ENCODE measurements at regions not wholly inside any gene's neighbourhood (a gene's known extent, or its start where the extent isn't known, plus 50 kb on each side); places are given as distances from the start of the nearest gene placed in this dataset.

DNA sequence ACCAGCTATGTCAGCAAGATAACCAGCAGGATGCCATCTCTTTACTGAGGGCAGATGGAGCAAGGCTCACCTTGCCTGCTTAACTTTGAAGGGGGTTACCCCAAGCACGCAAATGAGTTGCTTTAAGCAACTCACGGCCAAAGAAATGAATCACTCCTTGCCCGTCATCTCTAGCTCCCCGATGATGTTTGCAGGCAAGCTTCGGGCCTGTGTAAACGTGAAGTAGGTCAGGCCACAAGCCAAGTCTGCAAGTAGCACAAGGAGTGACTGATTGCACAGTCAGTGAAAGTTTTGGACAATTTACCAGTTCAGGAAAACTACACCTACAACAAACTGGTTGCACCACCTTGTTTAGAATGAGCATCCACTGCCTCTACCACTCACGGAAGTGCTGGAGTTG lies 699.7 kb upstream of the TBX3 start:
- Histone ChIP-seq H3K4me1 (ENCODE audit: control insufficient read depth in 1 of 2, insufficient read depth in 2 of 2, low read depth in 1 of 2, low read length in 1 of 2) (no peaks in the 10 kb centered on the region; a peak in 1 of 4 replicates), H3K79me2 (ENCODE audit: insufficient read depth) (no peaks in the 10 kb centered on the region), H3K9me2 (no peaks in the 10 kb centered on the region), H3K27me3 (ENCODE audit: insufficient read depth) (no peaks in the 10 kb centered on the region), H3F3A (replicated peaks; ENCODE audit: insufficient read depth) (no peaks in the 10 kb centered on the region), H3K4me2 (no peak overlapping the region), H3K27ac (ENCODE audit: low read depth in 2 of 2, low read length in 1 of 2) (no peak overlapping the region), H4K20me1 (ENCODE audit: insufficient read depth) (no peaks in the 10 kb centered on the region), H3K36me3 (replicated peaks in 1 of 2; ENCODE audit: control insufficient read depth in 1 of 2, insufficient read depth in 2 of 2, low read length in 1 of 2) (no peaks in the 10 kb centered on the region), H3K9me3 (no peaks in the 10 kb centered on the region), H2AFZ (ENCODE audit: low read depth) (no peak overlapping the region), H3K9ac (no peak overlapping the region), H3K4me3 (ENCODE audit: low read depth in 2 of 2, low read length in 1 of 2) (no peak overlapping the region)
- TF ChIP-seq EP300 (IDR thresholded peaks at IDR 0.05; ENCODE audit: borderline replicate concordance in 1 of 2, low read depth in 1 of 2, low read length in 1 of 2) (no peak), TAF1 (IDR thresholded peaks at IDR 0.05; ENCODE audit: borderline replicate concordance, low read depth, low read length) (no peak), EZH2phosphoT487 (IDR thresholded peaks at IDR 0.05; ENCODE audit: borderline replicate concordance, low read depth) (no peak), YY1 (IDR thresholded peaks at IDR 0.05; ENCODE audit: low read depth) (no peak), FOXM1 (IDR thresholded peaks at IDR 0.05; ENCODE audit: low read depth) (no peak), MXI1 (IDR thresholded peaks at IDR 0.05; ENCODE audit: low read depth, low read length) (no peak), RXRA (IDR thresholded peaks at IDR 0.05; ENCODE audit: borderline replicate concordance, low read depth) (no peak), GABPA (IDR thresholded peaks at IDR 0.05; ENCODE audit: low read depth) (no peak)
- TF ChIP-seq, protein P1, sequence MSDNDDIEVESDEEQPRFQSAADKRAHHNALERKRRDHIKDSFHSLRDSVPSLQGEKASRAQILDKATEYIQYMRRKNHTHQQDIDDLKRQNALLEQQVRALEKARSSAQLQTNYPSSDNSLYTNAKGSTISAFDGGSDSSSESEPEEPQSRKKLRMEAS (IDR thresholded peaks at IDR 0.05; ENCODE audit: low read depth) = no peak
- TF ChIP-seq, protein P2, sequence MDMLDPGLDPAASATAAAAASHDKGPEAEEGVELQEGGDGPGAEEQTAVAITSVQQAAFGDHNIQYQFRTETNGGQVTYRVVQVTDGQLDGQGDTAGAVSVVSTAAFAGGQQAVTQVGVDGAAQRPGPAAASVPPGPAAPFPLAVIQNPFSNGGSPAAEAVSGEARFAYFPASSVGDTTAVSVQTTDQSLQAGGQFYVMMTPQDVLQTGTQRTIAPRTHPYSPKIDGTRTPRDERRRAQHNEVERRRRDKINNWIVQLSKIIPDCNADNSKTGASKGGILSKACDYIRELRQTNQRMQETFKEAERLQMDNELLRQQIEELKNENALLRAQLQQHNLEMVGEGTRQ (IDR thresholded peaks at IDR 0.05; ENCODE audit: borderline replicate concordance, low read depth, low read length) = no peak
- TF ChIP-seq, protein P3, sequence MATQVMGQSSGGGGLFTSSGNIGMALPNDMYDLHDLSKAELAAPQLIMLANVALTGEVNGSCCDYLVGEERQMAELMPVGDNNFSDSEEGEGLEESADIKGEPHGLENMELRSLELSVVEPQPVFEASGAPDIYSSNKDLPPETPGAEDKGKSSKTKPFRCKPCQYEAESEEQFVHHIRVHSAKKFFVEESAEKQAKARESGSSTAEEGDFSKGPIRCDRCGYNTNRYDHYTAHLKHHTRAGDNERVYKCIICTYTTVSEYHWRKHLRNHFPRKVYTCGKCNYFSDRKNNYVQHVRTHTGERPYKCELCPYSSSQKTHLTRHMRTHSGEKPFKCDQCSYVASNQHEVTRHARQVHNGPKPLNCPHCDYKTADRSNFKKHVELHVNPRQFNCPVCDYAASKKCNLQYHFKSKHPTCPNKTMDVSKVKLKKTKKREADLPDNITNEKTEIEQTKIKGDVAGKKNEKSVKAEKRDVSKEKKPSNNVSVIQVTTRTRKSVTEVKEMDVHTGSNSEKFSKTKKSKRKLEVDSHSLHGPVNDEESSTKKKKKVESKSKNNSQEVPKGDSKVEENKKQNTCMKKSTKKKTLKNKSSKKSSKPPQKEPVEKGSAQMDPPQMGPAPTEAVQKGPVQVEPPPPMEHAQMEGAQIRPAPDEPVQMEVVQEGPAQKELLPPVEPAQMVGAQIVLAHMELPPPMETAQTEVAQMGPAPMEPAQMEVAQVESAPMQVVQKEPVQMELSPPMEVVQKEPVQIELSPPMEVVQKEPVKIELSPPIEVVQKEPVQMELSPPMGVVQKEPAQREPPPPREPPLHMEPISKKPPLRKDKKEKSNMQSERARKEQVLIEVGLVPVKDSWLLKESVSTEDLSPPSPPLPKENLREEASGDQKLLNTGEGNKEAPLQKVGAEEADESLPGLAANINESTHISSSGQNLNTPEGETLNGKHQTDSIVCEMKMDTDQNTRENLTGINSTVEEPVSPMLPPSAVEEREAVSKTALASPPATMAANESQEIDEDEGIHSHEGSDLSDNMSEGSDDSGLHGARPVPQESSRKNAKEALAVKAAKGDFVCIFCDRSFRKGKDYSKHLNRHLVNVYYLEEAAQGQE (IDR thresholded peaks at IDR 0.05; ENCODE audit: low read depth, low read length) = no peak
- CTCF ChIA-PET = no interaction called here
- DNase-seq = no peak
- POLR2A ChIA-PET = no interaction called here
- WGBS (ENCODE audit: low lambda C conversion rate) = 82% methylated on average over 7 of the region's 7 CpGs

DNA sequence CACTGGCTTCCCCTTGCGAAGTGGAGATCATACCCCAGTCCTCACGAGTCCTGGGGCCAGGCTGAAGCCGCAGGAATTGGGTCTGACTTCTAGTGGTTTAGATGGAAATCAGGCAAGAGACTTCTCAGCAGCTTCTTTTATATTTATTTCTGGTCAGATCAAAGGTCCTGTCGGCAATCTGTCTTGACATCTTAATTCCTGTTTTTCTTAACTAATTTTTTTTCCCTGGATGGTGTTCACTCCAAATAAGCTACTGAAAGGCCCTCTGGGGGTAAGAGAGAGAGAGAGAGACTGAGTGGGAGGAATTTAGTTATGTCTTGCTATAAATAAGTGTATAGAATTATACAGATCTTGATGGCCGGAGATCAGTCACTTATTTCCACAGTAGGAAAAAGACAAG lies 698.7 kb upstream of the TBX3 start:
- Histone ChIP-seq H3K27ac (ENCODE audit: low read depth in 2 of 2, low read length in 1 of 2) (no peak overlapping the region), H3F3A (replicated peaks; ENCODE audit: insufficient read depth) (no peaks in the 10 kb centered on the region), H3K4me2 (no peak overlapping the region), H3K36me3 (replicated peaks in 1 of 2; ENCODE audit: control insufficient read depth in 1 of 2, insufficient read depth in 2 of 2, low read length in 1 of 2) (no peaks in the 10 kb centered on the region), H3K9me2 (no peaks in the 10 kb centered on the region), H3K4me3 (ENCODE audit: low read depth in 2 of 2, low read length in 1 of 2) (no peak overlapping the region), H3K9ac (no peak overlapping the region), H3K4me1 (ENCODE audit: control insufficient read depth in 1 of 2, insufficient read depth in 2 of 2, low read depth in 1 of 2, low read length in 1 of 2) (peaks cover 0 to 2% of the 10 kb centered on the region in 2 experiments; a peak in 2 of 4 replicates), H3K27me3 (ENCODE audit: insufficient read depth) (no peaks in the 10 kb centered on the region), H3K79me2 (ENCODE audit: insufficient read depth) (no peaks in the 10 kb centered on the region), H2AFZ (ENCODE audit: low read depth) (no peak overlapping the region), H4K20me1 (ENCODE audit: insufficient read depth) (no peaks in the 10 kb centered on the region), H3K9me3 (no peaks in the 10 kb centered on the region)
- POLR2A ChIA-PET = no interaction called here
- CTCF ChIA-PET = interaction anchor here (0.7 kb wide), 1 partner anchor 186 kb away, joined by 5 read pairs; no protein-coding TSS in a partner anchor
- WGBS (ENCODE audit: low lambda C conversion rate) = 91% methylated on average over 5 of the region's 5 CpGs
- TF ChIP-seq MEF2A (IDR thresholded peaks at IDR 0.05; ENCODE audit: borderline replicate concordance, low read depth) (no peak), FOXM1 (IDR thresholded peaks at IDR 0.05; ENCODE audit: low read depth) (no peak), EP300 (IDR thresholded peaks at IDR 0.05; ENCODE audit: borderline replicate concordance in 1 of 2, low read depth in 1 of 2, low read length in 1 of 2) (no peak), GATA2 (CRISPR knock-in tag; IDR thresholded peaks at IDR 0.05) (no peak), RFX5 (IDR thresholded peaks at IDR 0.05; ENCODE audit: low read length) (no peak), GABPA (IDR thresholded peaks at IDR 0.05; ENCODE audit: low read depth) (no peak), NRF1 (IDR thresholded peaks at IDR 0.05; ENCODE audit: low read depth, low read length) (no peak), RXRA (IDR thresholded peaks at IDR 0.05; ENCODE audit: borderline replicate concordance, low read depth) (no peak), ELF1 (IDR thresholded peaks at IDR 0.05) (no peak), JUND (IDR thresholded peaks at IDR 0.05) (no peak), NFIC (IDR thresholded peaks at IDR 0.05; ENCODE audit: borderline replicate concordance) (no peak), FOXJ3 (CRISPR knock-in tag; IDR thresholded peaks at IDR 0.05) (no peak)
- TF ChIP-seq, protein P4, sequence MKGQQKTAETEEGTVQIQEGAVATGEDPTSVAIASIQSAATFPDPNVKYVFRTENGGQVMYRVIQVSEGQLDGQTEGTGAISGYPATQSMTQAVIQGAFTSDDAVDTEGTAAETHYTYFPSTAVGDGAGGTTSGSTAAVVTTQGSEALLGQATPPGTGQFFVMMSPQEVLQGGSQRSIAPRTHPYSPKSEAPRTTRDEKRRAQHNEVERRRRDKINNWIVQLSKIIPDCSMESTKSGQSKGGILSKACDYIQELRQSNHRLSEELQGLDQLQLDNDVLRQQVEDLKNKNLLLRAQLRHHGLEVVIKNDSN (IDR thresholded peaks at IDR 0.05; ENCODE audit: borderline replicate concordance, low read depth) = no peak
- TF ChIP-seq, protein P1 (IDR thresholded peaks at IDR 0.05; ENCODE audit: low read depth) = no peak
- no peak for DNase-seq

Measured in SK-N-SH (cell line).